OCI-LY1 (cell line): ENCODE measurements at regions not wholly inside any gene's neighbourhood (a gene's known extent, or its start where the extent isn't known, plus 50 kb on each side); places are given as distances from the start of the nearest gene placed in this dataset.

Experiments used
- EZH2 ChIP-seq: fragments of 200-600 bp; sonication (generic), shearing (Covaris generic); IDR thresholded peaks from 2 replicates; pipeline ENCODE4 v1.8.0; 2017; ENCODE audit warnings: borderline replicate concordance, mixed run types, mild to moderate bottlenecking, antibody characterized with exemption, low read length, moderate library complexity, mixed read lengths
- TF ChIP-seq, protein P1 (sequence below): fragments of 200-600 bp; sonication (generic), shearing (Covaris generic); IDR thresholded peaks from 2 replicates; pipeline ENCODE4 v1.5.1; 2017; ENCODE audit warnings: mild to moderate bottlenecking, antibody characterized with exemption, low read length, moderate library complexity, mixed read lengths

DNA sequence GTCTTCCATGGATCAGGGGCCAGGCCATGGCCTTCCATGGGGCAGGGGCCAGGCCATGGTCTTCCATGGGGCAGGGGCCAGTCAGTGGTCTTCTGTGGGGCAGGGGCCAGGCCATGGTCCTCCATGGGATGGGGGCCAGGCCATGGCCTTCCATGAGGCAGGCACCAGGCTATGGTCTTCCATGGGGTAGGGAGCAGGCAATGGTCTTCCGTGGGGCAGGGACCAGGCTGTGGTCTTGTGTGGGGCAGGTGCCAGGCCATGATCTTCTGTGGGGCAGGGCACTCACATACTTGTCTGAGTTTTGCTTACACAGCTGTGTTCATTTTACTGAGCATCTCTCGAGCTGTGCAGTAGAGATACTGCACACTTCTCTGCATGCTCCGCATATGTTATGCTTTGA, 57.3 kb upstream of the THBS2 start:
- TF ChIP-seq, protein P1, sequence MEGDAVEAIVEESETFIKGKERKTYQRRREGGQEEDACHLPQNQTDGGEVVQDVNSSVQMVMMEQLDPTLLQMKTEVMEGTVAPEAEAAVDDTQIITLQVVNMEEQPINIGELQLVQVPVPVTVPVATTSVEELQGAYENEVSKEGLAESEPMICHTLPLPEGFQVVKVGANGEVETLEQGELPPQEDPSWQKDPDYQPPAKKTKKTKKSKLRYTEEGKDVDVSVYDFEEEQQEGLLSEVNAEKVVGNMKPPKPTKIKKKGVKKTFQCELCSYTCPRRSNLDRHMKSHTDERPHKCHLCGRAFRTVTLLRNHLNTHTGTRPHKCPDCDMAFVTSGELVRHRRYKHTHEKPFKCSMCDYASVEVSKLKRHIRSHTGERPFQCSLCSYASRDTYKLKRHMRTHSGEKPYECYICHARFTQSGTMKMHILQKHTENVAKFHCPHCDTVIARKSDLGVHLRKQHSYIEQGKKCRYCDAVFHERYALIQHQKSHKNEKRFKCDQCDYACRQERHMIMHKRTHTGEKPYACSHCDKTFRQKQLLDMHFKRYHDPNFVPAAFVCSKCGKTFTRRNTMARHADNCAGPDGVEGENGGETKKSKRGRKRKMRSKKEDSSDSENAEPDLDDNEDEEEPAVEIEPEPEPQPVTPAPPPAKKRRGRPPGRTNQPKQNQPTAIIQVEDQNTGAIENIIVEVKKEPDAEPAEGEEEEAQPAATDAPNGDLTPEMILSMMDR = no peak
- no peak for TF ChIP-seq EZH2
